Gastroesophageal sphincter (tissue), 4 donors: ENCODE measurements at regions not wholly inside any gene's neighbourhood (a gene's known extent, or its start where the extent isn't known, plus 50 kb on each side); places are given as distances from the start of the nearest gene placed in this dataset.

Source experiments
- ATAC-seq: fragments of 150-250 bp; one replicate; pipeline ENCODE4 v1.9.1; 2016; ENCODE audit warnings: mild to moderate bottlenecking, moderate library complexity
- H3K27ac ChIP-seq, 4 donors: fragments of 200-600 bp; sonication (generic) in 3 of 4; 1 replicate in 3 of 4; 2 replicates in 1 of 4; pipeline ENCODE4 v1.5.1; 2016 to 2019
- H3K27me3 ChIP-seq: fragments of 200-600 bp; sonication (generic); one replicate; pipeline ENCODE4 v1.5.1; 2019
- H3K36me3 ChIP-seq, 2 donors: fragments of 200-600 bp; sonication (generic); one replicate each; pipeline ENCODE4 v1.5.1; 2019; ENCODE audit warnings: control low read depth in 1 of 2
- H3K4me1 ChIP-seq, 3 donors: fragments of 200-600 bp; sonication (generic); 1 replicate in 2 of 3; 2 replicates in 1 of 3; pipeline ENCODE4 v1.5.1; 2016 to 2019; ENCODE audit warnings: control low read depth in 2 of 3
- H3K4me3 ChIP-seq, 2 donors: fragments of 200-600 bp; sonication (generic); one replicate each; pipeline ENCODE4 v1.5.1; 2019; ENCODE audit warnings: mild to moderate bottlenecking in 1 of 2, moderate library complexity in 1 of 2
- H3K9me3 ChIP-seq, 3 donors: fragments of 200-600 bp; sonication (generic); one replicate each; pipeline ENCODE4 v1.5.1; 2017 to 2019; ENCODE audit warnings: control low read depth in 2 of 3
- CTCF ChIP-seq, 4 experiments: fragments of 200-600 bp in 2 of 4; fragments of 450-650 bp in 2 of 4; sonication (generic) in 1 of 4; IDR thresholded peaks; one replicate each; pipeline ENCODE4 v1.5.1; 2017 to 2019; ENCODE audit warnings: antibody characterized with exemption in 4 of 4, mild to moderate bottlenecking in 2 of 4, moderate library complexity in 2 of 4
- EP300 ChIP-seq: sonication (generic); formaldehyde crosslinking; IDR thresholded peaks from one replicate; pipeline ENCODE4 v1.6.1; 2017; ENCODE audit warnings: antibody characterized with exemption, mild to moderate bottlenecking
- POLR2A ChIP-seq, 2 donors: fragments of 450-650 bp; IDR thresholded peaks; one replicate each; pipeline ENCODE4 v1.6.1; 2017; ENCODE audit warnings: antibody characterized with exemption in 2 of 2, mild to moderate bottlenecking in 2 of 2, moderate library complexity in 1 of 2
- POLR2AphosphoS5 ChIP-seq: sonication (generic); formaldehyde crosslinking; IDR thresholded peaks from one replicate; pipeline ENCODE4 v1.6.1; 2017; ENCODE audit warnings: antibody characterized with exemption
- WGBS, 2 donors: methylation state at CpG; one replicate each; pipeline ENCODE4 v1.1.5; 2018; ENCODE audit warnings: low coverage in 1 of 2; 5-methylcytosine and 5-hydroxymethylcytosine counted together

- no peak overlapping the region for H3K4me3 ChIP-seq
- no peaks in the 10 kb centered on the region for H3K36me3 ChIP-seq
- no peak for TF ChIP-seq EP300
- TF ChIP-seq CTCF (IDR thresholded peaks at IDR 0.05) = no peak
- TF ChIP-seq POLR2AphosphoS5 = no peak
- TF ChIP-seq POLR2A (IDR thresholded peaks at IDR 0.05) = no peak
- 90 to 91% methylated on average over 10 to 18 of the region's 19 CpGs for WGBS, 2 donors
- no peak for ATAC-seq
- no peak overlapping the region for H3K27ac ChIP-seq
- peaks cover 0 to 22% (median 0%) of the 10 kb centered on the region in 3 donors for H3K4me1 ChIP-seq
- H3K27me3 ChIP-seq = no peaks in the 10 kb centered on the region
- no peaks in the 10 kb centered on the region for H3K9me3 ChIP-seq
Observed at GRCh38 chr20:60966766-60967165, 285.3 kb upstream of the CDH4 start.

- Histone ChIP-seq H3K36me3 (no peaks in the 10 kb centered on the region), H3K9me3 (no peaks in the 10 kb centered on the region), H3K27me3 (no peaks in the 10 kb centered on the region), H3K4me3 (no peak overlapping the region), H3K27ac (no peak overlapping the region), H3K4me1 (peaks cover 0 to 18% (median 0%) of the 10 kb centered on the region in 3 donors)
- ATAC-seq = no peak
- WGBS, 2 donors = 84 to 90% methylated on average over 2 to 10 of the region's 56 CpGs
- no peak for TF ChIP-seq POLR2A (IDR thresholded peaks at IDR 0.05)
- TF ChIP-seq EP300 = no peak
- TF ChIP-seq POLR2AphosphoS5 = no peak
- TF ChIP-seq CTCF (IDR thresholded peaks at IDR 0.05) = no peak
Observed at GRCh38 chr20:60967431-60968316, 284.4 kb upstream of the CDH4 start.

- no peak for TF ChIP-seq POLR2AphosphoS5
- no peak for TF ChIP-seq POLR2A (IDR thresholded peaks at IDR 0.05)
- WGBS, 2 donors = 83% methylated on average over 3 of the region's 7 CpGs; no CpG with 5 or more reads in 1 of the 2 donors
- Histone ChIP-seq H3K4me1 (peaks cover 0 to 4% (median 0%) of the 10 kb centered on the region in 3 donors), H3K27me3 (no peaks in the 10 kb centered on the region), H3K4me3 (no peak overlapping the region), H3K36me3 (no peaks in the 10 kb centered on the region), H3K9me3 (no peaks in the 10 kb centered on the region), H3K27ac (no peak overlapping the region)
- no peak for ATAC-seq
Observed at GRCh38 chr20:60968853-60969720, 283.0 kb upstream of the CDH4 start.

GRCh38 chr20:60970601-60971000 lies 281.5 kb upstream of the CDH4 start:
- H3K9me3 ChIP-seq = no peaks in the 10 kb centered on the region
- H3K27ac ChIP-seq = no peak overlapping the region
- H3K27me3 ChIP-seq = no peaks in the 10 kb centered on the region
- no peak for ATAC-seq
- H3K4me3 ChIP-seq = no peak overlapping the region
- H3K4me1 ChIP-seq = no peaks in the 10 kb centered on the region
- no peak for TF ChIP-seq POLR2A (IDR thresholded peaks at IDR 0.05)
- no peak for TF ChIP-seq POLR2AphosphoS5
- TF ChIP-seq EP300 = no peak
- TF ChIP-seq CTCF (IDR thresholded peaks at IDR 0.05) = no peak
- 68 to 80% methylated on average over 1 to 3 of the region's 8 CpGs for WGBS, 2 donors
- no peaks in the 10 kb centered on the region for H3K36me3 ChIP-seq

- no peak overlapping the region for H3K4me3 ChIP-seq
- TF ChIP-seq EP300 (no peak), CTCF (IDR thresholded peaks at IDR 0.05) (no peak), POLR2A (IDR thresholded peaks at IDR 0.05) (no peak), POLR2AphosphoS5 (no peak)
- peaks cover 0 to 2% (median 0%) of the 10 kb centered on the region in 3 donors for H3K9me3 ChIP-seq
- no peaks in the 10 kb centered on the region for H3K27me3 ChIP-seq
- peaks cover 0 to 11% (median 0%) of the 10 kb centered on the region in 3 donors for H3K4me1 ChIP-seq
- 64 to 74% methylated on average over 6 to 8 of the region's 10 CpGs for WGBS, 2 donors
- ATAC-seq = no peak
- no peak overlapping the region for H3K27ac ChIP-seq
- no peaks in the 10 kb centered on the region for H3K36me3 ChIP-seq
Observed at GRCh38 chr20:60974022-60974421, 278.0 kb upstream of the CDH4 start.
